C4-2B (cell line): ENCODE measurements at regions not wholly inside any gene's neighbourhood (a gene's known extent, or its start where the extent isn't known, plus 50 kb on each side); places are given as distances from the start of the nearest gene placed in this dataset.

Source experiments
- H3K27ac ChIP-seq: fragments of 450-650 bp; 2 replicates; pipeline ENCODE4 v1.5.1; 2017
- ZFX ChIP-seq: fragments of 450-650 bp; IDR thresholded peaks from 2 replicates; pipeline ENCODE4 v1.6.1; 2017
- TF ChIP-seq, protein P1 (sequence below): fragments of 450-650 bp; conservative IDR thresholded peaks from 2 replicates; pipeline ENCODE4 v1.5.1; 2017; ENCODE audit warnings: mild to moderate bottlenecking

DNA sequence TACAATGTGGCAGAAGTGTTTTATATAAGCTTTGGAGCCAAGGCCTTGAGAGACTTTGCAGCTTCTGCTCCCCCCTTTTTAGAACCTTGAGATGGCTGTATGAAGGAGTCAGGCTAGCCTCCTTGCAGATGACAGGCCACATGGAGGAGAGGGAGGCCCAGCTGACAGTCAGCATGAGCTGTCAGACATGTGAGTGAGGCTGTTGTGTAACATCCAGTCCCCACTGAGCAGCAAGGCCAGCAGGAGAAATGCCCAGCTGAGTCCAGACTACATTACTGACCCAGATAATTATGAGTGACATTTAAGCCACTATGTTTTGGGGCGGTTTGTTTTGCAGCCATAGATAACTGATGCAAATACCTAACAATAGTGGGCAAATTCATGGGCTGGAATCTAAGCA, 515.3 kb upstream of the ARX start:
- TF ChIP-seq, protein P1, sequence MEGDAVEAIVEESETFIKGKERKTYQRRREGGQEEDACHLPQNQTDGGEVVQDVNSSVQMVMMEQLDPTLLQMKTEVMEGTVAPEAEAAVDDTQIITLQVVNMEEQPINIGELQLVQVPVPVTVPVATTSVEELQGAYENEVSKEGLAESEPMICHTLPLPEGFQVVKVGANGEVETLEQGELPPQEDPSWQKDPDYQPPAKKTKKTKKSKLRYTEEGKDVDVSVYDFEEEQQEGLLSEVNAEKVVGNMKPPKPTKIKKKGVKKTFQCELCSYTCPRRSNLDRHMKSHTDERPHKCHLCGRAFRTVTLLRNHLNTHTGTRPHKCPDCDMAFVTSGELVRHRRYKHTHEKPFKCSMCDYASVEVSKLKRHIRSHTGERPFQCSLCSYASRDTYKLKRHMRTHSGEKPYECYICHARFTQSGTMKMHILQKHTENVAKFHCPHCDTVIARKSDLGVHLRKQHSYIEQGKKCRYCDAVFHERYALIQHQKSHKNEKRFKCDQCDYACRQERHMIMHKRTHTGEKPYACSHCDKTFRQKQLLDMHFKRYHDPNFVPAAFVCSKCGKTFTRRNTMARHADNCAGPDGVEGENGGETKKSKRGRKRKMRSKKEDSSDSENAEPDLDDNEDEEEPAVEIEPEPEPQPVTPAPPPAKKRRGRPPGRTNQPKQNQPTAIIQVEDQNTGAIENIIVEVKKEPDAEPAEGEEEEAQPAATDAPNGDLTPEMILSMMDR: no peak
- TF ChIP-seq ZFX: no peak
- no peak overlapping the region for H3K27ac ChIP-seq

DNA sequence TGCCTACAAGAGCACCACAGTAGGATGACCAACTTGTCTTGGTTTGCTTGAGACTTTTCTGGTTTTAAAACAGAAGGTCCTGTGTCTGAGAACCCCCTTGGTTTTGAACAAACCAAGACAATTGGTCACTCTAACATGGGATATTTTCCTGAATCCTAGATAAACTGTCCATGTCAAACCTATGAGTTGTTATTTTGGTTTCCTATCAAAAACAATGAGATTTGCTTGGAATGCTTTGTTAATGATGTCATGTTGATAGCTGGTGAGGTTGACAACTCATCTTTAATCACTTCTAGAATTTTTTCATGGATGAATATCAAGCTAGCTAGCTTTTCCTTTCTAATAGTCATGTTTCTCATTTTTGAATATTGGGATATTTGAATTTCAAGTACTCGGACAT, 518.3 kb upstream of the ARX start:
- TF ChIP-seq, protein P1: no peak
- TF ChIP-seq ZFX: no peak
- no peak overlapping the region for H3K27ac ChIP-seq

DNA sequence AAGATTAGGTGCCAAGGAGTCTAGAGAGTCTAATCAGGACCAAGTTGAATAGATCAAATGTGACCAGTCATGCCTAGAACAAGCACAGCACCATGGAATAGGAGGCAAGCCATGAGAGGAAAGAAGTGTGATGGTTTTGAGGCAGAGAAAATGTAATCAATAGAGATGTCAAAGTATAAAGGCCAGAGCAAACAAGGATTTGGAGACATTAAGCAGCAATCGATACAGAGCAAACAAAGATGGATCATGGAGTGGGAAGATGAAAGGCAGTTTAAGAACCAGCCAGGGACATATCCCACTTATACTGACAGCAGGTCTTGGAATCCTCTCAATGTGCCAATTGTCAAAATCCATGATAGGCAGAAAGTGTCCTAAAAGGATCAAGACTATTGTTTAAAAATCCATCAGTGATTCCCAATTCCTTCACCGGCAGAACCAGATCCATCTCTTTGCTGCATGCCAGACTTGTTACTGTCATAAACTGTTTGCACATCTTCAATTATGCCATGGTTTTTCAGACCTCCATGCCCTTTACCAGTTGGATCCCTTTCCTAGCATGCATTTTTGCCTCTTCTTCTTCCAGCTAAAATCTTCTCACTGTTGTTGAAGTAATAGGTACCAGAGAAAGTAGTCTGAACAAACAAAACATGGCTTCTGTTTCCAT, 520.7 kb upstream of the ARX start:
- no peak overlapping the region for H3K27ac ChIP-seq
- TF ChIP-seq, protein P1: no peak
- no peak for TF ChIP-seq ZFX

DNA sequence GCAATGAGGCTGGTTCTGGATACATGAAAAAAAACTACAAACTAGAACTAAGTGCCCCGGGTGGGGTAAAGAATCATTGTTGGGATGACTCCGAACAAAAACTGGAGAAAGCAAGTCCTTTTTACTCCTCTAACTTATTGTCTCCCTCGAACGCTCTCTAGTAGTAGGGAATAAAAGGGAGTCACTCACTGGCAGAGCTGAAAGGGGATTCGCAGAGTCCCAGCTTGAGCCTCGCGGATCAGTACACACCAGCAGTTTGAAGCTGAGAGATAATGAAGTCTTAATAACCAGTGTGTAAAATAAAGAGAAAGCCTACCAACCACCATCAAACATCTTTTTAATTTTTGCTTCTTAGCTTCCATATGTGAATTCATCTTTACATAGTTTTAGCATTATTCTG, 521.9 kb upstream of the ARX start:
- H3K27ac ChIP-seq: no peak overlapping the region

DNA sequence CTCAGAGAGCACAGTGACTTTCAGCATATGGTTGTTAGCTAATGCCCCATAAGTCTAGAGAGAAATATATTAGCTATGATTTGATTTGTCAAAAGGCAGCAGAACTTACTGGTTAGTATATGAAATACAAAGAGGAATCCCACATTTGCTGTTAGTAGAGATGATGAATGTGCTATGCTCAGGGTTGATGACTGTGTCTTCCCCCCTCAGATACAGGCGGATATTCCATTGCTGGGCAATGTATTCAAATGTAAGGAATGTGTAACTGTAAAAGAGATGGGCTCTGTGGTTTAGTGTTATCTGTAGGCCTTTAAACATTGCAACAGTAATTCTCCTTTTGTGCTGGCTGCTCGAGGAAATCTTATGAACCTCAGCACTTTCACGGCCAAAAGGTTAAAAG, 528.9 kb upstream of the ARX start:
- TF ChIP-seq ZFX: no peak
- TF ChIP-seq, protein P1: no peak
- H3K27ac ChIP-seq: no peak overlapping the region

More for the DNA sequence above, 521.9 kb upstream of the ARX start:
- no peak for TF ChIP-seq ZFX
- TF ChIP-seq, protein P1: no peak

DNA sequence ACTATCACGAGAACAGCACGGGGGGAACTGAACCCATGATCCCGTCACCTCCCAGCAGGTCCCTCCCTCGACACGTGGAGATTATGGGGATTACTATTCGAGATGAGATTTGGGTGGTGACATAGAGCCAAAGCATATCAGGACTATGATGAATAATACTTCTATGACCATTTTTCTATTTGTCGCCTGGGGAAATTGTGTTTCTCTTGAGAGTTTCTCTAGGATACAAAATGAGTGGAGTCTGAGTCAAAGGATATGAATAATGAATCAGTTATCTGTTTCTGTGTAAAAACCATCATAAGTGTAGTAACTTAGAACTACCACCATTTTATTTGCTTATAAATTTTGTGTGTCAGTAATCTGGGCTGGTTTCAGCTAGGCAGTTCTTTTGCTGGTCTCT, 533.0 kb upstream of the ARX start:
- H3K27ac ChIP-seq: no peak overlapping the region
- TF ChIP-seq, protein P1: no peak
- no peak for TF ChIP-seq ZFX

DNA sequence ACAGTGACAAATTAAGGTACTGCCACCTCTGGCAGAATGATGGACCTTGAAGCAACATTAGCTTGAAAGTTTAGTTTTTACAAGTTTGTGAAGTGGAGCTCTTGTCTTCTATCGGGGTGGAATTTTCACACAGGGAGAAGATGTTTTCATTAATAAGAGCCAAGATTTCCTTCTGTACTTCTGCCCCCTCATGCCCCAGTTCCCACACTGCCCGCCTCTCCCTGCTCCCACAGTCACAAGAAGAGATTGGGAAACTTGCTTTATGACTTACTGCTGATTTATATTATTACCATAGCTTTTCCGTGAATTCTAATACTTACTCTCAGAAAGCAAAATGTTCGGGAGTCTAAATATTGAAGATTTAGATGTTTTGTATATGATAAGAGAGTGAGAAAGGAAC, 539.8 kb upstream of the ARX start:
- H3K27ac ChIP-seq: no peak overlapping the region
- TF ChIP-seq ZFX: no peak
- TF ChIP-seq, protein P1: no peak
